Caki2 (cell line): ENCODE measurements at regions not wholly inside any gene's neighbourhood (a gene's known extent, or its start where the extent isn't known, plus 50 kb on each side); places are given as distances from the start of the nearest gene placed in this dataset.

Experiments
- DNase-seq: peaks from one replicate; pipeline ENCODE4 v3.0.0-alpha.2; 2015; ENCODE audit warnings: low read depth
- in situ Hi-C: cut with HindIII; loops from 2 replicates; pipeline ENCODE4 v1.10.0; 2016; ENCODE audit warnings: low sequenced_read_pairs, low pct_unique_long_range_greater_than_20kb, mixed read lengths

DNA sequence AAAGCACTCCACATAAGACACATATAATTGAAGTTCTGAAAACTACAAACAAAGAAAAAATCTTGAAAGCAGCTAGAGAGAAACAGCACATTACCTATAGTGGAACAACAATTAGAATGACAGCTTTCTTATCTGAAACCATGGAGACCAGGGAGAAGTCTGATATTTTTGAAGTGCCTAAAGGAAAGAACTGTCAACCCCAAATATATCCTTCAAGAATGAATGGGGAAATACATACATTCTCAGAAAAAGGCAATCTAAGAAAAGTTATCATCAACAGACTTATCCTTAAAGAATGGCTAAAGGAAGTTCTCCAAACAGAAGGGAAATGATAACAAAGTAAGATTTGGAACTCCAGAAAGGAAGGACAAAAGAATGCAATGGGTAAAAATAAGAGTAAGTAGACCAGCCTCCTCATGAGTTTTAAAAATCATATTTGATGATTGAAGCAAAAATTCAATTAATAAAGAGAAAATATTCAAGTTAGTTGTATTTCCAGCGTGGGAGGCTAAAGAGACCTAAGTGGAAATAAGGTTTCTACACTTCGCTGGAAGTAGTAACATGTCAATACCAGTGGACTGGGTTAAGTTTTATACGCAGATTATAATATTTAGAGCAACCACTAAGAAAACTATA, 170.8 kb upstream of the SAMSN1 start:
- in situ Hi-C loops = no loop called here

DNA sequence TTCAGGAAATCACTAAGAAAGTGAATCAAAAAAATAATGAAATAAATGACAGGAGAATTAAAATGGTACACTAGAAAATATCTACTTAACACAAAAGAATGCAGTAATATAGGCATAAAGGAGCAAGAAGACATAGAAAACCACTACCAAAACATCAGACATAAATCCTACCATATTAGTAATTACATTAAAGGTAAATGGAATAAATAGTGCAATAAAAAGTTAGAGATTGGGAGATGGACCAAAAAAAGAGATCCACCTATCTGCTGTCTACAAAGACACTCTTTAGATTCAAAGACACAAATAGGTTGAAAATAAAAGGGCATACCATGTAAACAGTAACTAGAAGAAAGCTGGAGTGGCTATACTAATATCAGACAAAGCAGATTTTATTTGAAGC, 167.0 kb upstream of the SAMSN1 start:
- in situ Hi-C loops = no loop called here
- DNase-seq = no peak

More for the DNA sequence above, 170.8 kb upstream of the SAMSN1 start:
- no peak for DNase-seq

GRCh38 chr21:14712121-14712715, 166.1 kb upstream of the SAMSN1 start:
- in situ Hi-C loops = no loop called here
- DNase-seq = no peak

GRCh38 chr21:14711287-14711686, 165.2 kb upstream of the SAMSN1 start:
- in situ Hi-C loops = no loop called here
- DNase-seq = no peak

DNA sequence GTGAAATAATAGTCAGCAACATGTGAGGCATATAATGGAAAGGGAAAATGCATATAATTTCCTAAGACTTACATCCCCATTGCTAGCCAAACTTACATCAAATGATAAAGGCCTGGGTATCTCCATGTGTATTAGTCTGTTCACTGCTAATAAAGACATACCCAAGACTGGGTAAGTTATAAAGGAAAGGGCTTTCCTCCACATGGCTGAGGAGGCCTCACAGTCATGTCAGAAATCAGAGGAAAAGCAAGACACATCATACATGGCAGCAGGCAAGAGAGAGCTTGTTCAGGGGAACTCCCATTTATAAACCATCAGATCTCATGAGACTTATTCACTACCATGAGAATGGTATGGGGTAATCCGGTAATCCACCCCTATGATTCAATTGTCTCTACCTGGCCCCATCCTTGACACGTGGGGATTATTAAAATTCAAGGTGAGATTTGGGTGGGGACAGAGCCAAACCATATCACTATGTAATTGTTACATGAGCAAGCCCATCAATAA, 161.5 kb upstream of the SAMSN1 start:
- in situ Hi-C loops = no loop called here

DNA sequence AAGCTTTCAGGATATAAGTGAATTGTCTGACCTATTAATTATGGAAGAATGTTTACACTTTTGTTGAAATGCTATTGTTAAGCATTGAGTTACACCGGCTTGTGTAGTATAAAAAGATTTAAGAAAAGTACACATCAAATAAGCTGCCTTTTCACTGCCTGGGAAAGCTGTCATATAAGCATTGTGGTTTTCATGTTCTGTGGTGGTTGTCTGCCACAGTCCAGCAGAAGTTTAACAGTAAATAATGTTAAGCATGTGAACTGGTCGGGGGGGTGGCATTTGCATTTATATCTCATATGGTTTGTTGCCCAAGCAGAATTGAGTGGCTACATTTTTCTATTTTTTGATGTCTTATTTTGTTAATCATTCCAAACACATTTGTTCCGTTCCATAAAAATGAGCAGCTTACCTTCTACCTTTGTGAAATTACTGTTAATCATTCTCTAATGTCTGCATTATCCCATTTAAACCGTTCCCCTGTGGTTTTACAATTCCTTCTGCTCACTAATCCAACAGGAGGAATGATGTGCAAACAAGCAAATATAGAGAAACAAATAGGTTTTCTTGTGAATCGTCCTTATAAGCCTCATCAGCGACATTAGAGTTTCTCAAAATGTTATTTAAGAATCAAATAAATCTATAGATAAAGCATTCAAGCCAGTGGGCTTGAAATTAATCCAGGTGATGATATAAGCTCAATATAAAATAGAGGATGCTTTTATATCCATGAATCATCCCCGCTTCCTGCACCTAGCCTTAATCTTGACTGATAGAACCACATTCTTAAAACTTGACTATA, 160.8 kb upstream of the SAMSN1 start:
- in situ Hi-C loops = no loop called here
- DNase-seq = no peak

More for the DNA sequence above, 161.5 kb upstream of the SAMSN1 start:
- no peak for DNase-seq

- in situ Hi-C loops = no loop called here
- peak; percentile 9 for DNase-seq
These were observed 153.6 kb upstream of the SAMSN1 start for GRCh38 chr21:14699433-14700407.

DNA sequence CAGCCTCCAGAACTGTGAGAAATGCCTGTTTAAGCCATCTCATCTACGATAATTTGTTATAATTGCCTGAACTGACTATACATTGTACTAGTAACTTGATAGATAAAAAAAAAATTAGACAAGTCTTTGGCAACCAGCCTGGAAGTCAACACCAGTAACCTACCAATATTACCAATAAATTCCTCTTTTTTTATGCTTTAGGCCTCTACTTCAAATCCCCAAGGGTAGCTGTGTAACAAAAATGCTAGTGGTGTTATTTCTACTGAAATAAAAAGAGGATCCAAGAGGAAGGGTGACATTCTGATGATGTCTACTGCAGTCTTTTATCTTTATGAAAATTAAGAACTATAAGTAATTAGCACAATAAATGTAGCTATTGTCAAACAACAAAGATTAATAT, 151.7 kb upstream of the SAMSN1 start:
- in situ Hi-C loops = no loop called here
- DNase-seq = no peak

DNA sequence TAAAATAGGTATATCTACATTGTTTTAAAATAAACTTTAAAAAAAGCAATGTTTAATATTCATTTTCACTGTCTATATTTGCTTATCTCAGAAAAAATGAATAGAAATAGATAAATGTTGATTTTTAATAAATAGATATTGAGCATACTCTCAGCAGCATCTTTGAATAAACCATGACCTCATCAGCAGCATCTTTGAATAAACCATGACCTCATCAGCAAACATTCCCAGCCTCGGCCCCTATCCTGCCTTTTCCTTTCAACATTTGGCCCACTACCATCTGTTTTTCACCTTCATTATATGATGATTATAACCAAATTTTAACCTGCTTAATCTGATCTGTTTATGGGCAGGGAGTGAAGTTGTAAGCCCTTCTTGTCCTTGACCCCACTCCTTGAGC, 148.7 kb upstream of the SAMSN1 start:
- DNase-seq = no peak
- in situ Hi-C loops = no loop called here

GRCh38 chr21:14693997-14694396, 147.9 kb upstream of the SAMSN1 start:
- no peak for DNase-seq
- in situ Hi-C loops = no loop called here

DNA sequence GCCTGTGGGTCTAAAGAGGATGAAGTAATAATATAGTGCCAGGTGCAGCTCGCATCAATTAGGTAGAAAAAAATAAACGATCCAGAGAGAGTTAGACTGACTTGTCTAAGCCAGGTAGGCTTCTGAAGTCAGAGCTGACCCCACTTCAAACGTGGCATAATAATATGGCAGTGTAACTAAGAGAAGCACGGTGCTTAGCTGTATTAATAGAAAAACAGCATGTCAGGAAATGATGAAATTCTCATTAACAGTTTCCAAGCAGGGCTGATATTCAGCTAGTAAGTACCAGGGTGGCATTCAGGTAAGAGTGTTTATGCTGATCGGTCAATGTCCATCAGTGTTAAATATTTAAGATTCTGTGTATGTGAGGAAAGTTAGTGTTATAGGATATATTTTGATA, 145.8 kb upstream of the SAMSN1 start:
- in situ Hi-C loops = no loop called here
- DNase-seq = no peak

DNA sequence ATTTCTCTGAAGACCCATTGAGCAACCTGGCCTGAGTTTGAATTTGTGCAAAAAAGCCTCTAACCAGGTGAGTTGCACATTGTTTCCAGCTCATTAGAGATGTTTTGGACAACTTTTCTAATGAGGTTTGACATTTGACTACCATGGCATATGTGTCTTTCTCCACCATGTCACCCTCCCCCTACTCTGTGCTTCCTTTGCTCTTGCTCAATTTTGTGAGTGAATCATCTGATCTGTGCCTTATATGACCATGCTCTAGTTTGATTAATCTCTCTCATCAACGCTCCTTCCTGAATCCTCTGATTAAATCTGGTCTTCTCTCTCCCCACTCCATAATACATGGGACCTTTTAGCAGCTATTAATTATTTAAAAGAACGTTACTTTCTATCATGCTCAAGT, 144.8 kb upstream of the SAMSN1 start:
- in situ Hi-C loops = no loop called here
- no peak for DNase-seq

GRCh38 chr21:14688936-14689335, 142.8 kb upstream of the SAMSN1 start:
- DNase-seq = no peak
- in situ Hi-C loops = no loop called here

GRCh38 chr21:14688412-14688811, 142.3 kb upstream of the SAMSN1 start:
- in situ Hi-C loops = no loop called here
- DNase-seq = no peak

GRCh38 chr21:14687268-14687625, 141.1 kb upstream of the SAMSN1 start:
- DNase-seq = no peak
- in situ Hi-C loops = no loop called here

DNA sequence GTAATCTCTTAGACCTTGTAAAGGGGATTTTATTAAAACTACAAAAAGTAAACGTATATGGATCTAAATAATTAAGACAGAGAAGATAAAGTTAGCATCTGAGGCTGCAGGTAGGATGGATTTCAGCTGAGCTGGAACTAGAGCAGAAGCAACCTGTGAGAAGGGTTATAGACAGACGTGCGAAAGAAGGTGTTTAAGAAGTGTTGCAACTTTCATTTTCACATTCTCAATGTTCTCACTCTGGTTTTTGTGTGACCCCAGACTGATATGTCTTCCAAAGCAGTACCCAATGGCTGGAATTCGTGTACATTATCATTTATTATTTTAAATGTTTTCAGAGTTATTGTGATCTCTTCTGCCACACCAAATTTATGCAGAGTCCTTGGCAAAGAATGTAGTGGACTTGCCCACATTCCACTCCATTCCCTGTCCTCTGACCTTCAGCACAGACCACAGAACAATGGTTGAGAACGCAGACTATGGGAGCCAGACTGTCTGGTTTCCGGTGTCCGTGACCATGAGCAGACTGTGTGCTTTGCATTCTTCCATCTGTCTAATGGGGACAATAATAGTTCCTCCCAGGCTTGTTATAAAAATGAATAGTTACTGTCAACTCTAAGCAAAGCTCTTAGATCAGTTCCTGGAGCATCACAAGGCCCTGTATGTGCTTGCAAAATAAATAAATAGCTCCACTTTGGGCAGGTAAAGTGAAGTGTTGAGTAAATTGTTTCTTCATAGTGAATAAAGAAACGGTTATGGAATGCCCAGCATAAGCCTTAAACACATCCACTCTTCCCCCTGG, 140.6 kb upstream of the SAMSN1 start:
- DNase-seq = no peak
- in situ Hi-C loops = no loop called here

DNA sequence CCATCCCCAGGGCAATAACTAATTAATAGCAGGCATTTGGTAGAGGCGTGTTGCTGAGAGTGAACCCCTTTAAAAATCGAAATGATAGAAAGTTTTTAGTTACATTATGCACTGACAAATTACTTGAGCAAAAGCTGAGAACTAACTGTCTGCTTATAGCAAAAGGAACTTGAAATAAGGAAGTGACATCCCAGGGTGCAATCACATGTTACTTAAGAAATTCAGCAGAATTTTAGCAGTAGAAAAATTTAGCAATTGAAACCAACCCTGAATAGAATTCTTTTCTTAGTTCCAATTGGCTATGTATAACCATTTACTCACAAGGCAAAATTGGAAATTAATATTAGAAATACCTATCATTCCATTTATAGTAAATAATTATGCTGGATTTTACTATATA, 139.5 kb upstream of the SAMSN1 start:
- in situ Hi-C loops = no loop called here
- no peak for DNase-seq

GRCh38 chr21:14684071-14684470, 138.0 kb upstream of the SAMSN1 start:
- in situ Hi-C loops = no loop called here
- no peak for DNase-seq
